GM13977 (cell line): ENCODE measurements at regions not wholly inside any gene's neighbourhood (a gene's known extent, or its start where the extent isn't known, plus 50 kb on each side); places are given as distances from the start of the nearest gene placed in this dataset.
A peak's percentile ranks its signal among the peaks of the same experiment; 100 is the strongest.

Experiments
- DNase-seq: peaks from one replicate; pipeline ENCODE4 v3.0.0; 2012; ENCODE audit warnings: low spot score
- CTCF ChIP-seq: IDR thresholded peaks from 2 replicates; pipeline ENCODE4 v1.5.1; 2012; ENCODE audit warnings: mild to moderate bottlenecking, control low read depth; ENCODE audit not compliant: insufficient read depth; ENCODE audit errors: extremely low read depth, missing control alignments
- in situ Hi-C: fragments of 300-500 bp; cut with MboI; formaldehyde crosslinking; loops from one replicate; pipeline ENCODE4 v1.12.0; 2022; ENCODE audit warnings: low sequenced_read_pairs, low pct_unique_long_range_greater_than_20kb, mixed read lengths, inconsistent platforms; ENCODE audit not compliant: unreplicated experiment

- no peak for DNase-seq
- no peak for TF ChIP-seq CTCF
- in situ Hi-C loops: no loop called here
Observed at GRCh38 chr3:72641684-72642083, 206.6 kb downstream of the SHQ1 start.

DNA sequence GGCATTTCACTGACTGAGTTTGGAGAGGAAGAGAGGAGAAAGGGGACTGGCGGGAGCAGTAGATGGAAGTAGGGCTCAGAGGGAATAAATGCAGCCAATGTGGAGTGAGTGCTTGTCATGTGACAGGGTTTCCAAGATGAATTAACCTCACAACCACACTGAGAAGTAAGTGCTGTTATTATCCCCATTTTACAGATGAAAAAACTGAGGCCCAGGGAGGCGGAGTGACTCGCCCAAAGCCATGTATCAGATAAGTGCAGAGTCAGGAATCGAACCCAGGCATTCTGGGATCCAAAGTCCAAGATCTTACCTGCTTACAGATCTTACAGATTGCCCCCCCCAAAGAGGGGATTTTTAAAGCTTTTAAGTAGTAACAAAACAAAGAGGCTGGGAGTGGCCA lies 207.2 kb downstream of the SHQ1 start:
- in situ Hi-C loops: no loop called here
- no peak for DNase-seq
- TF ChIP-seq CTCF: no peak

DNA sequence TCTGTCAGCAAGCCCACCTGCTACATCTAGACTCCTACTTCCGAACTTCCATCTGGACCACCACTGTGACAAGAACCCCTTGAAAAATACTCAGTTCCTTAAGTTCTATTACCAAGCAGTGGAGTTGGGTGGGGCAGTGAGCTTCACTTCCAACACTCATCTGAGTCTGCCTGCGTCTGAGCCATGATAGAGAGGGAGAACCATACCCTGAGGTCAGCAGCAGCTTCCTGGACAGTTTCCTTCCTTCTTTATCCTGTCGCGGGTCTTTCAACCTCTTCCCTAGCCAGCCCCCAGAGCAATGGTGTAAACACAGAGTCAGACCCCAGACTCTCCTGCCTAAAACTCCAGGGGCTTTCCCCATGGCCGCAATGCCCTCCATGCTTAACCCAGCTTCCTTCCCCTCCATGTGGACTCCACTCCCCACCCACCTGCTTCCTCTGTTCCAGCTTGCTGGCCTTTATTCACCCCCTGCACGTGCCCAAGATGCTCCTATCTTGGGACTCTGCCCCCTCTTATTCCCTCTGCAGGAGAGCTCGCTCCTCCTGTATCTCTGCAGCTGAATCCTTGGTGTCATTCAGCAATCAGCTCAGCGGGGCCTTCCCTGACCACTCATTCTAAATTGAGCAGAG lies 211.2 kb downstream of the SHQ1 start:
- DNase-seq: no peak
- no peak for TF ChIP-seq CTCF
- in situ Hi-C loops: no loop called here

- DNase-seq: no peak
- in situ Hi-C loops: no loop called here
- TF ChIP-seq CTCF: no peak
Observed at GRCh38 chr3:72635551-72635950, 212.7 kb downstream of the SHQ1 start.

- TF ChIP-seq CTCF: no peak
- peak; percentile 57 for DNase-seq
- in situ Hi-C loops: no loop called here
Observed at GRCh38 chr3:72634128-72634527, 214.1 kb downstream of the SHQ1 start.

DNA sequence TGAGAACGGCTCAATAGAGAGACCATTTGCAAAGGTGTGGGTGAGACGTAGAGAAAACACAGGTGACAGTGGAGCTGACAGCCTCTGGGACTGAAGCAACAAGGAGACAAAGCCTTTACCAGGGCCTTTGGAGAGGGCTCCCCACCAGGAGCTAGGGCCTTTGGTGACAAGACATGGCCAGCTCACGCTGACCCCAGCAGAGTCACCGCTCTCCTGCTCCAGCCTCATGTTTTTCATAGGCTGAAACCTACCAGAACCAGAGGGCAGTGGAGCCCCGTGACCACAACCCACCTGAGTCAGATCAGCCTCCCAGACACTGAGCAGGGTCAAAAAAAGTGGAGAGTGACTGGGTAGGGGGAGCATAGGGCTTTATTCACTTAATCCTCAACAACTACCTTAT lies 214.7 kb downstream of the SHQ1 start:
- no peak for DNase-seq
- TF ChIP-seq CTCF: no peak
- in situ Hi-C loops: no loop called here

- no peak for TF ChIP-seq CTCF
- in situ Hi-C loops: no loop called here
- DNase-seq: no peak
Observed at GRCh38 chr3:72633121-72633520, 215.1 kb downstream of the SHQ1 start.
